COR-L47 (cell line): ENCODE measurements at regions not wholly inside any gene's neighbourhood (a gene's known extent, or its start where the extent isn't known, plus 50 kb on each side); places are given as distances from the start of the nearest gene placed in this dataset.

Experiments
- DNase-seq: peaks from one replicate; lab custom pipeline; 2025; lab: John Stamatoyannopoulos, UW

- no peak for DNase-seq
These were observed 113.4 kb downstream of the BCOR start for GRCh38 chrX:39984191-39984956.

GRCh38 chrX:39985071-39985470 lies 112.7 kb downstream of the BCOR start:
- DNase-seq: no peak

GRCh38 chrX:39985551-39985950 lies 112.2 kb downstream of the BCOR start:
- no peak for DNase-seq

- DNase-seq: no peak
These were observed 109.3 kb downstream of the BCOR start for GRCh38 chrX:39988496-39988895.

GRCh38 chrX:39990388-39990787 lies 107.4 kb downstream of the BCOR start:
- DNase-seq: no peak

DNA sequence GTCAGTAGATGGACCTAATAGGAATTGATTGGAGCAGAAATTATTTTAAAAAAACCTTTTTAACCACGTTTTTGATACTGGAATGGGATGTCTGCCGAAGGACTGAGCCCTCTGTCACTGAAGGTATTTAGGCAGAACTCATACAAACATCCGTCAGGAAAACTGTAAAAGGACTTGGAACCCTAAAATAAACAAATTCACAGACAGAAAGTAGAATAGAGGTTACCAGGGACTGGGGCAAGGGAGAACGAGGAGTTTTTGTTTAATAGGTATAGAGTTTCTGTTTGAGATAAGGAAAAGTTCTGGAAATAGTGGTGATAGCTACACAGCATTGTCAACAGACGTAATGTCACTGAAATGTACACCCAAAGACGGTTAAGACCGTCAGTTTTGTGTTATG lies 105.5 kb downstream of the BCOR start:
- DNase-seq: no peak

DNA sequence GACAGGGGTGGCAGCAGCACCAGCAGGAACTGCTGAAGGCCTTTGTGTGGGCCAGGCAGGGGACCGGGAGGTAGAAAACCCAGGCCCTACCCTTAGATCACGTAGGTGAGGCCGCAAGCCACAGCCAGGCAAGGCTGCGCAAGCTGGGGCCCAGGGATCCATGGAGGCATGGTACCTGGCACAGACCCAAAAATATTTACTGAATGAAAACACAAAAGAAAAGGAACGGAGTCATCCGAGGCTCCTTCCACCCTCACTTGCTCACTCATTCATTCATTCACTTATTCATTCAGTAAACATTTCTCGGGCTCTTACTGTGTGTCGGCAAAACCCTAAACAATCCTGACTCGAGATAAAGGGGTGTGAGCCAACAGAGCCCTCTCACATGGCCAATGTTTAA lies 102.3 kb downstream of the BCOR start:
- DNase-seq: no peak

GRCh38 chrX:39996536-39996935 lies 101.2 kb downstream of the BCOR start:
- DNase-seq: no peak

DNA sequence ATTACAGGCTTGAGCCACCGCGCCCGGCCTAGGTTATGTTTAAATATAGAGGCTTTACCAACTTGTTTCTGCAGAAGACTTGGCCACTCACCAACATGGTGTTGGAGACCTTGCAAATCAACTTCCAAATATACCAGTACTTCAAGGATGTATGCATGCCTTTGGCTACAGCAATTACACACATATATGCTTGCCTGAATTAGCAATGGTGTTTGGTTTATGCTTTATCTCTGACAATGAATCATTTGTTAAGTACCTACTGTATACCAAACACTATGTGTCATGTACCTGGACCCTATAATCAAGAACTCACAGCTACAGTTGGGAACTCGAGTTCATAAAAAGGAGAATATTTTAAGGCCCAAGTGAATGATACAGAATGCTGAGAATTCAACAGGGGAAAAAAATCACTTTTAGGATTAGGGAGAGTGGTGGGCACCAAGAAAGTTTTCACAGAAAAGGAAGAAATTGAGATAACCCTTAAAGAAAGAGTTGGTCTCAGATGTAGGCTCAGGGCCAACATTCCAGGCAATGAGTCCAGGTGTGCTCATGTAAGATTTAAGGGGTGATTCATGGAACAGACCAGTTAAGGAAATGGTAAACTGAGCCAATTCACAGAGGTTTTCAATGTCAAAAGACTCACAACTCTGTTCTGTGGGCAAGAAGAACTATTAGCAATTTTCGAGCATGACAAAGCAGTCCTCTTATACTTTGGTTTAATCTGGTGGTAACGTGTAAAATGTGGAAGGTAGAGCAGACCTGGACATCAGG lies 98.9 kb downstream of the BCOR start:
- no peak for DNase-seq
